ENCODE measurements at regions not wholly inside any gene's neighbourhood (a gene's known extent, or its start where the extent isn't known, plus 50 kb on each side); places are given as distances from the start of the nearest gene placed in this dataset.

- H3K4me3 ChIP-seq (ENCODE audit: control extremely low read depth in 1 of 5, extremely low read depth in 1 of 5, insufficient read depth in 1 of 5, low read depth in 2 of 5, low read length in 4 of 5): peak overlapping the region in 3 of 5 experiments; percentile 2 to 47 (median 6)
These were observed 123.2 kb upstream of the FAM9C start for GRCh38 chrX:13167481-13168231.

More at GRCh38 chrX:13167481-13168231, 123.2 kb upstream of the FAM9C start:
- WGBS (ENCODE audit: insufficient coverage): no CpG with 5 or more reads among the region's 9 CpGs
- ChIA-PET POLR2A (no interaction called here), CTCF (interaction anchor here (1.1 kb wide), 1 partner anchor 8 kb away, joined by 3 read pairs; no protein-coding TSS in a partner anchor)
- Histone ChIP-seq H3K79me2 (ENCODE audit: control insufficient read depth, insufficient read depth, low read length) (no peaks in the 10 kb centered on the region), H2AFZ (ENCODE audit: insufficient read depth, low read depth, low read length, poor library complexity, severe bottlenecking) (peak overlapping the region; percentile 52), H3K4me1 (ENCODE audit: control insufficient read depth in 2 of 2, insufficient read depth in 2 of 2, low read length in 2 of 2) (peaks cover 8 to 16% of the 10 kb centered on the region in 2 donors), H3K4me2 (replicated peaks; ENCODE audit: low read depth, low read length, poor library complexity, severe bottlenecking) (peak overlapping the region; percentile 45), H3K27me3 (replicated peaks in 1 of 4; ENCODE audit: control extremely low read depth in 1 of 4, control insufficient read depth in 3 of 4, insufficient read depth in 4 of 4, low read length in 3 of 4) (no peaks in the 10 kb centered on the region), H3K9me3 (ENCODE audit: control extremely low read depth in 1 of 3, control insufficient read depth in 2 of 3, insufficient read depth in 1 of 3, low read length in 2 of 3) (no peaks in the 10 kb centered on the region), H3K9ac (ENCODE audit: low read length) (peak overlapping the region; percentile 36), H3K36me3 (replicated peaks in 1 of 2; ENCODE audit: control extremely low read depth in 1 of 2, control insufficient read depth in 1 of 2, extremely low read depth in 1 of 2, insufficient read depth in 2 of 2, low read length in 1 of 2) (no peaks in the 10 kb centered on the region), H4K20me1 (ENCODE audit: control insufficient read depth, insufficient read depth, low read length, poor library complexity, severe bottlenecking) (no peaks in the 10 kb centered on the region), H3K27ac (ENCODE audit: low read length in 2 of 2) (peak overlapping the region in 1 of 2 donors; percentile 15)
- TF ChIP-seq, protein P1, sequence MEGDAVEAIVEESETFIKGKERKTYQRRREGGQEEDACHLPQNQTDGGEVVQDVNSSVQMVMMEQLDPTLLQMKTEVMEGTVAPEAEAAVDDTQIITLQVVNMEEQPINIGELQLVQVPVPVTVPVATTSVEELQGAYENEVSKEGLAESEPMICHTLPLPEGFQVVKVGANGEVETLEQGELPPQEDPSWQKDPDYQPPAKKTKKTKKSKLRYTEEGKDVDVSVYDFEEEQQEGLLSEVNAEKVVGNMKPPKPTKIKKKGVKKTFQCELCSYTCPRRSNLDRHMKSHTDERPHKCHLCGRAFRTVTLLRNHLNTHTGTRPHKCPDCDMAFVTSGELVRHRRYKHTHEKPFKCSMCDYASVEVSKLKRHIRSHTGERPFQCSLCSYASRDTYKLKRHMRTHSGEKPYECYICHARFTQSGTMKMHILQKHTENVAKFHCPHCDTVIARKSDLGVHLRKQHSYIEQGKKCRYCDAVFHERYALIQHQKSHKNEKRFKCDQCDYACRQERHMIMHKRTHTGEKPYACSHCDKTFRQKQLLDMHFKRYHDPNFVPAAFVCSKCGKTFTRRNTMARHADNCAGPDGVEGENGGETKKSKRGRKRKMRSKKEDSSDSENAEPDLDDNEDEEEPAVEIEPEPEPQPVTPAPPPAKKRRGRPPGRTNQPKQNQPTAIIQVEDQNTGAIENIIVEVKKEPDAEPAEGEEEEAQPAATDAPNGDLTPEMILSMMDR (IDR thresholded peaks at IDR 0.05): no peak
- TF ChIP-seq EZH2 (IDR thresholded peaks at IDR 0.05; ENCODE audit: borderline replicate concordance, insufficient read depth, low read depth, low read length, poor library complexity, severe bottlenecking): no peak
- Mint-ChIP-seq H3K27me3 (no peaks in the 10 kb centered on the region), H3K4me3 (peak overlapping the region; percentile 64), H3K4me1 (peaks cover 24% of the 10 kb centered on the region), H3K9me3 (ENCODE audit: insufficient read depth) (peaks cover 2% of the 10 kb centered on the region), H3K27ac (peak overlapping the region; percentile 73)
- DNase-seq (peak; percentile 2), ATAC-seq (ENCODE audit: low read depth) (no peak)
- intact Hi-C loops (cut with micrococcal nuclease): no loop called here

Data from B cell (primary cell).